ENCODE measurements at regions not wholly inside any gene's neighbourhood (a gene's known extent, or its start where the extent isn't known, plus 50 kb on each side); places are given as distances from the start of the nearest gene placed in this dataset.

- Histone ChIP-seq H3K4me3 (no peak overlapping the region), H3K27me3 (peaks cover 9% of the 10 kb centered on the region), H3K9me3 (no peaks in the 10 kb centered on the region), H3K4me1 (no peaks in the 10 kb centered on the region), H3K36me3 (no peaks in the 10 kb centered on the region), H3K27ac (no peak overlapping the region)
- no peak for ATAC-seq
- TF ChIP-seq EP300 (IDR thresholded peaks at IDR 0.05) (no peak), POLR2A (IDR thresholded peaks at IDR 0.05) (no peak), CTCF (IDR thresholded peaks at IDR 0.05) (no peak), POLR2AphosphoS5 (IDR thresholded peaks at IDR 0.05) (no peak)
- WGBS, 2 donors (ENCODE audit: low coverage in 1 of 2) = 36 to 50% methylated on average over 4 of the region's 4 CpGs
Measured at GRCh38 chr21:40938611-40939010, 91.7 kb upstream of the DSCAM start.

- no peaks in the 10 kb centered on the region for H3K27me3 ChIP-seq
- 53 to 63% methylated on average over 2 to 3 of the region's 3 CpGs for WGBS, 2 donors (ENCODE audit: low coverage in 1 of 2)
- H3K4me1 ChIP-seq = no peaks in the 10 kb centered on the region
- no peak overlapping the region for H3K27ac ChIP-seq
- TF ChIP-seq EP300 (IDR thresholded peaks at IDR 0.05) = no peak
- TF ChIP-seq CTCF (IDR thresholded peaks at IDR 0.05) = no peak
- TF ChIP-seq POLR2AphosphoS5 (IDR thresholded peaks at IDR 0.05) = no peak
- TF ChIP-seq POLR2A (IDR thresholded peaks at IDR 0.05) = no peak
- no peaks in the 10 kb centered on the region for H3K36me3 ChIP-seq
- H3K9me3 ChIP-seq = peaks cover 0 to 8% (median 0%) of the 10 kb centered on the region in 3 donors
- ATAC-seq = no peak
- no peak overlapping the region for H3K4me3 ChIP-seq
Measured at GRCh38 chr21:40947713-40948112, 100.8 kb upstream of the DSCAM start.

- Histone ChIP-seq H3K27ac (no peak overlapping the region), H3K36me3 (no peaks in the 10 kb centered on the region), H3K4me1 (no peaks in the 10 kb centered on the region), H3K9me3 (no peaks in the 10 kb centered on the region), H3K4me3 (no peak overlapping the region), H3K27me3 (no peaks in the 10 kb centered on the region)
- ATAC-seq = no peak
- TF ChIP-seq CTCF (IDR thresholded peaks at IDR 0.05) (no peak), POLR2A (IDR thresholded peaks at IDR 0.05) (no peak), POLR2AphosphoS5 (IDR thresholded peaks at IDR 0.05) (no peak), EP300 (IDR thresholded peaks at IDR 0.05) (no peak)
Measured at GRCh38 chr21:40950970-40951369, 104.0 kb upstream of the DSCAM start.

GRCh38 chr21:40952551-40953323 lies 105.8 kb upstream of the DSCAM start:
- no peak overlapping the region for H3K27ac ChIP-seq
- WGBS, 2 donors (ENCODE audit: low coverage in 1 of 2) = 74 to 81% methylated on average over 5 to 6 of the region's 6 CpGs
- no peaks in the 10 kb centered on the region for H3K36me3 ChIP-seq
- H3K27me3 ChIP-seq = no peaks in the 10 kb centered on the region
- H3K9me3 ChIP-seq = no peaks in the 10 kb centered on the region
- TF ChIP-seq POLR2AphosphoS5 (IDR thresholded peaks at IDR 0.05) = no peak
- no peak for TF ChIP-seq EP300 (IDR thresholded peaks at IDR 0.05)
- no peak for TF ChIP-seq CTCF (IDR thresholded peaks at IDR 0.05)
- TF ChIP-seq POLR2A (IDR thresholded peaks at IDR 0.05) = no peak
- no peaks in the 10 kb centered on the region for H3K4me1 ChIP-seq
- no peak overlapping the region for H3K4me3 ChIP-seq
- ATAC-seq = no peak

GRCh38 chr21:40964691-40965090 lies 117.7 kb upstream of the DSCAM start:
- H3K9me3 ChIP-seq = no peaks in the 10 kb centered on the region
- H3K27me3 ChIP-seq = peaks cover 20% of the 10 kb centered on the region
- H3K4me3 ChIP-seq = no peak overlapping the region
- H3K4me1 ChIP-seq = no peaks in the 10 kb centered on the region
- no peak for TF ChIP-seq CTCF (IDR thresholded peaks at IDR 0.05)
- no peak for TF ChIP-seq POLR2AphosphoS5 (IDR thresholded peaks at IDR 0.05)
- TF ChIP-seq POLR2A (IDR thresholded peaks at IDR 0.05) = no peak
- no peak for TF ChIP-seq EP300 (IDR thresholded peaks at IDR 0.05)
- ATAC-seq = no peak
- 50 to 62% methylated on average over 2 of the region's 2 CpGs for WGBS, 2 donors (ENCODE audit: low coverage in 1 of 2)
- no peak overlapping the region for H3K27ac ChIP-seq
- no peaks in the 10 kb centered on the region for H3K36me3 ChIP-seq

Measured in gastroesophageal sphincter (tissue), 4 donors.